ENCODE measurements at regions not wholly inside any gene's neighbourhood (a gene's known extent, or its start where the extent isn't known, plus 50 kb on each side); places are given as distances from the start of the nearest gene placed in this dataset.

GRCh38 chr4:134756421-134756820 lies 554.8 kb upstream of the PABPC4L start:
- Histone ChIP-seq H3K4me3 (no peak overlapping the region), H3K4me1 (no peaks in the 10 kb centered on the region), H3K27me3 (no peaks in the 10 kb centered on the region), H3K9me3 (no peaks in the 10 kb centered on the region), H3K36me3 (no peaks in the 10 kb centered on the region), H3K27ac (no peak overlapping the region)
- DNase-seq, result no peak
- ATAC-seq (ENCODE audit: low FRiP score in 2 of 2), result no peak
- 82 to 86% methylated on average over 3 of the region's 3 CpGs for WGBS, 2 donors
- TF ChIP-seq CTCF (IDR thresholded peaks at IDR 0.05), result no peak
- no peak for TF ChIP-seq POLR2A (IDR thresholded peaks at IDR 0.05)
- TF ChIP-seq POLR2AphosphoS5 (IDR thresholded peaks at IDR 0.05), result no peak
- TF ChIP-seq EP300 (IDR thresholded peaks at IDR 0.05), result no peak

GRCh38 chr4:134754301-134755019 lies 552.9 kb upstream of the PABPC4L start:
- no peak overlapping the region for H3K4me3 ChIP-seq
- H3K4me1 ChIP-seq, result no peaks in the 10 kb centered on the region
- ATAC-seq (ENCODE audit: low FRiP score in 2 of 2), result no peak
- TF ChIP-seq POLR2AphosphoS5 (IDR thresholded peaks at IDR 0.05) (no peak), CTCF (IDR thresholded peaks at IDR 0.05) (no peak), POLR2A (IDR thresholded peaks at IDR 0.05) (no peak), EP300 (IDR thresholded peaks at IDR 0.05) (no peak)
- H3K36me3 ChIP-seq, result no peaks in the 10 kb centered on the region
- H3K27ac ChIP-seq, result no peak overlapping the region
- no peak for DNase-seq
- 72 to 78% methylated on average over 6 of the region's 6 CpGs for WGBS, 2 donors
- no peaks in the 10 kb centered on the region for H3K27me3 ChIP-seq
- no peaks in the 10 kb centered on the region for H3K9me3 ChIP-seq

- TF ChIP-seq EP300 (IDR thresholded peaks at IDR 0.05) (no peak), CTCF (IDR thresholded peaks at IDR 0.05) (no peak), POLR2A (IDR thresholded peaks at IDR 0.05) (no peak), POLR2AphosphoS5 (IDR thresholded peaks at IDR 0.05) (no peak)
- H3K27ac ChIP-seq, result no peak overlapping the region
- no peak overlapping the region for H3K4me3 ChIP-seq
- ATAC-seq (ENCODE audit: low FRiP score in 2 of 2), result no peak
- WGBS, 2 donors, result 62 to 78% methylated on average over 1 of the region's 1 CpG
- no peaks in the 10 kb centered on the region for H3K9me3 ChIP-seq
- H3K27me3 ChIP-seq, result no peaks in the 10 kb centered on the region
- no peaks in the 10 kb centered on the region for H3K4me1 ChIP-seq
- no peak for DNase-seq
- H3K36me3 ChIP-seq, result no peaks in the 10 kb centered on the region
These were observed 551.8 kb upstream of the PABPC4L start for GRCh38 chr4:134753390-134753789.

- no peak for TF ChIP-seq CTCF (IDR thresholded peaks at IDR 0.05)
- TF ChIP-seq EP300 (IDR thresholded peaks at IDR 0.05), result no peak
- no peak for TF ChIP-seq POLR2A (IDR thresholded peaks at IDR 0.05)
- no peak for TF ChIP-seq POLR2AphosphoS5 (IDR thresholded peaks at IDR 0.05)
- 49 to 53% methylated on average over 5 to 6 of the region's 6 CpGs for WGBS, 2 donors
- no peak for ATAC-seq (ENCODE audit: low FRiP score in 2 of 2)
These were observed 545.7 kb upstream of the PABPC4L start for GRCh38 chr4:134747108-134747805.

More at GRCh38 chr4:134747108-134747805, 545.7 kb upstream of the PABPC4L start:
- no peak for DNase-seq
- Histone ChIP-seq H3K36me3 (no peaks in the 10 kb centered on the region), H3K4me1 (no peaks in the 10 kb centered on the region), H3K4me3 (no peak overlapping the region), H3K27ac (no peak overlapping the region), H3K9me3 (no peaks in the 10 kb centered on the region), H3K27me3 (no peaks in the 10 kb centered on the region)

Measured in upper lobe of left lung (tissue), 6 donors.